Naive thymus-derived CD4-positive, alpha-beta T cell (primary cell): ENCODE measurements at regions not wholly inside any gene's neighbourhood (a gene's known extent, or its start where the extent isn't known, plus 50 kb on each side); places are given as distances from the start of the nearest gene placed in this dataset.

Experiments
- ATAC-seq: fragments of 150-1000 bp; cut with Tn5 transposase; 2 replicates; pipeline ENCODE4 v1.10.0; 2021; ENCODE audit warnings: mild to moderate bottlenecking, moderate library complexity
- CTCF ChIA-PET: fragments of 350-600 bp; sonication (Branson Sonifier 250); formaldehyde crosslinking; loops from one replicate; lab custom pipeline; 2021; ENCODE audit warnings: antibody characterized with exemption; lab: Charles Lee
- POLR2A ChIA-PET: fragments of 350-600 bp; sonication (Branson Sonifier 250); formaldehyde crosslinking; loops from one replicate; lab custom pipeline; 2021; ENCODE audit warnings: antibody characterized with exemption, inconsistent platforms; lab: Charles Lee
- DNase-seq, 9 donors: peaks; one replicate each; pipeline versions ENCODE4 v3.0.0 to v3.0.0-alpha.2; 2020 to 2022; ENCODE audit warnings: mixed read lengths in 1 of 9
- H3K27ac ChIP-seq: one replicate; pipeline ENCODE4 v1.7.0; 2013; ENCODE audit warnings: mild to moderate bottlenecking, low read depth, low read length, moderate library complexity
- H3K27me3 ChIP-seq, 2 donors: one replicate each; pipeline ENCODE4 v1.7.0; 2013; ENCODE audit warnings: low read length in 2 of 2, mild to moderate bottlenecking in 2 of 2, moderate library complexity in 2 of 2; ENCODE audit not compliant: control insufficient read depth in 2 of 2, insufficient read depth in 2 of 2
- H3K36me3 ChIP-seq, 3 experiments: 1 replicate in 2 of 3; 2 replicates in 1 of 3; pipeline ENCODE4 v1.7.0; 2013; ENCODE audit warnings: low read length in 3 of 3, mild to moderate bottlenecking in 3 of 3, moderate library complexity in 1 of 3; ENCODE audit not compliant: insufficient read depth in 3 of 3, control insufficient read depth in 2 of 3
- H3K4me1 ChIP-seq, 2 donors: one replicate each; pipeline ENCODE4 v1.7.0; 2013; ENCODE audit warnings: low read length in 2 of 2, mild to moderate bottlenecking in 2 of 2, moderate library complexity in 1 of 2; ENCODE audit not compliant: control insufficient read depth in 2 of 2, insufficient read depth in 2 of 2
- H3K4me3 ChIP-seq: 2 replicates; pipeline ENCODE4 v1.7.0; 2013; ENCODE audit warnings: mild to moderate bottlenecking, low read length
- H3K9me3 ChIP-seq, 3 experiments: 1 replicate in 2 of 3; 2 replicates in 1 of 3; pipeline ENCODE4 v1.7.0; 2013; ENCODE audit warnings: low read length in 3 of 3; ENCODE audit not compliant: control insufficient read depth in 2 of 3
- H3K27ac Mint-ChIP-seq, 9 donors: one replicate each; pipeline ENCODE4 v1.8.0; 2020 to 2022; ENCODE audit warnings: mixed read lengths in 9 of 9, mild to moderate bottlenecking in 8 of 9, moderate library complexity in 5 of 9, inconsistent platforms in 2 of 9
- H3K27me3 Mint-ChIP-seq, 5 donors: one replicate each; pipeline ENCODE4 v1.8.0; 2021 to 2022; ENCODE audit warnings: mixed read lengths in 5 of 5, mild to moderate bottlenecking in 1 of 5
- H3K36me3 Mint-ChIP-seq, 5 donors: one replicate each; pipeline ENCODE4 v1.8.0; 2020 to 2022; ENCODE audit warnings: mixed read lengths in 5 of 5, mild to moderate bottlenecking in 3 of 5, inconsistent platforms in 1 of 5
- H3K4me1 Mint-ChIP-seq, 7 donors: one replicate each; pipeline ENCODE4 v1.8.0; 2020 to 2022; ENCODE audit warnings: mixed read lengths in 7 of 7, mild to moderate bottlenecking in 3 of 7, inconsistent platforms in 1 of 7
- H3K4me3 Mint-ChIP-seq, 10 donors: one replicate each; pipeline ENCODE4 v1.8.0; 2020 to 2022; ENCODE audit warnings: mild to moderate bottlenecking in 10 of 10, mixed read lengths in 10 of 10, moderate library complexity in 6 of 10, inconsistent platforms in 2 of 10
- H3K9me3 Mint-ChIP-seq, 11 donors: one replicate each; pipeline ENCODE4 v1.8.0; 2020 to 2022; ENCODE audit warnings: mixed read lengths in 11 of 11, mild to moderate bottlenecking in 4 of 11, inconsistent platforms in 1 of 11, moderate library complexity in 1 of 11
- intact Hi-C, 2 donors: fragments of 100-400 bp; cut with micrococcal nuclease; formaldehyde crosslinking; loops; one replicate each; pipeline ENCODE4 v1.15.1; 2023

- Histone ChIP-seq H3K9me3 (no peaks in the 10 kb centered on the region), H3K4me1 (no peaks in the 10 kb centered on the region), H3K27ac (no peak overlapping the region), H3K27me3 (no peaks in the 10 kb centered on the region), H3K4me3 (no peak overlapping the region), H3K36me3 (no peaks in the 10 kb centered on the region)
- ATAC-seq (no peak), DNase-seq (no peak)
- peaks cover 0 to 4% (median 0%) of the 10 kb centered on the region in 5 donors for H3K27me3 Mint-ChIP-seq
- no peak overlapping the region for H3K4me3 Mint-ChIP-seq
- H3K36me3 Mint-ChIP-seq, result no peaks in the 10 kb centered on the region
- CTCF ChIA-PET, result no interaction called here
- intact Hi-C loops, result no loop called here
- H3K4me1 Mint-ChIP-seq, result no peaks in the 10 kb centered on the region
- H3K27ac Mint-ChIP-seq, result no peak overlapping the region
- POLR2A ChIA-PET, result no interaction called here
- H3K9me3 Mint-ChIP-seq, result no peaks in the 10 kb centered on the region
These were observed 106.7 kb downstream of the FAM174A start for GRCh38 chr5:100641833-100642232.

GRCh38 chr5:100643473-100643872 lies 108.3 kb downstream of the FAM174A start:
- no peaks in the 10 kb centered on the region for H3K4me1 ChIP-seq
- ATAC-seq, result no peak
- H3K27me3 ChIP-seq, result no peaks in the 10 kb centered on the region
- Mint-ChIP-seq H3K4me3 (no peak overlapping the region), H3K27me3 (peaks cover 0 to 4% (median 0%) of the 10 kb centered on the region in 5 donors), H3K9me3 (no peaks in the 10 kb centered on the region), H3K4me1 (peaks cover 0 to 11% (median 3%) of the 10 kb centered on the region in 7 donors), H3K27ac (no peak overlapping the region), H3K36me3 (no peaks in the 10 kb centered on the region)
- no peak overlapping the region for H3K4me3 ChIP-seq
- CTCF ChIA-PET, result no interaction called here
- intact Hi-C loops, result no loop called here
- POLR2A ChIA-PET, result no interaction called here
- H3K36me3 ChIP-seq, result no peaks in the 10 kb centered on the region
- no peaks in the 10 kb centered on the region for H3K9me3 ChIP-seq
- no peak overlapping the region for H3K27ac ChIP-seq
- DNase-seq, result no peak

GRCh38 chr5:100644185-100644584 lies 109.0 kb downstream of the FAM174A start:
- Mint-ChIP-seq H3K36me3 (no peaks in the 10 kb centered on the region), H3K27ac (no peak overlapping the region), H3K27me3 (peaks cover 0 to 4% (median 0%) of the 10 kb centered on the region in 5 donors), H3K4me3 (no peak overlapping the region), H3K9me3 (no peaks in the 10 kb centered on the region), H3K4me1 (peaks cover 0 to 11% (median 3%) of the 10 kb centered on the region in 7 donors)
- DNase-seq (no peak), ATAC-seq (no peak)
- POLR2A ChIA-PET, result no interaction called here
- Histone ChIP-seq H3K36me3 (no peaks in the 10 kb centered on the region), H3K4me3 (no peak overlapping the region), H3K9me3 (no peaks in the 10 kb centered on the region), H3K4me1 (no peaks in the 10 kb centered on the region), H3K27ac (no peak overlapping the region), H3K27me3 (no peaks in the 10 kb centered on the region)
- CTCF ChIA-PET, result interaction anchor here (0.6 kb wide), 1 partner anchor 635 kb away, joined by 3 read pairs; no protein-coding TSS in a partner anchor
- intact Hi-C loops, result no loop called here

GRCh38 chr5:100644776-100645175 lies 109.6 kb downstream of the FAM174A start:
- DNase-seq, result no peak

GRCh38 chr5:100646011-100646410 lies 110.8 kb downstream of the FAM174A start:
- Mint-ChIP-seq H3K9me3 (no peaks in the 10 kb centered on the region), H3K36me3 (no peaks in the 10 kb centered on the region), H3K4me1 (peaks cover 0 to 11% (median 3%) of the 10 kb centered on the region in 7 donors), H3K27ac (no peak overlapping the region), H3K27me3 (peaks cover 0 to 7% (median 0%) of the 10 kb centered on the region in 5 donors), H3K4me3 (no peak overlapping the region)
- ATAC-seq (no peak), DNase-seq (no peak)
- no peaks in the 10 kb centered on the region for H3K36me3 ChIP-seq
- ChIA-PET POLR2A (no interaction called here), CTCF (no interaction called here)
- H3K27me3 ChIP-seq, result no peaks in the 10 kb centered on the region
- intact Hi-C loops, result no loop called here
- H3K9me3 ChIP-seq, result no peaks in the 10 kb centered on the region
- H3K4me3 ChIP-seq, result no peak overlapping the region
- no peaks in the 10 kb centered on the region for H3K4me1 ChIP-seq
- no peak overlapping the region for H3K27ac ChIP-seq

More at GRCh38 chr5:100644776-100645175, 109.6 kb downstream of the FAM174A start:
- Mint-ChIP-seq H3K27ac (no peak overlapping the region), H3K9me3 (no peaks in the 10 kb centered on the region), H3K36me3 (no peaks in the 10 kb centered on the region), H3K27me3 (peaks cover 0 to 4% (median 0%) of the 10 kb centered on the region in 5 donors), H3K4me3 (no peak overlapping the region), H3K4me1 (peaks cover 0 to 11% (median 3%) of the 10 kb centered on the region in 7 donors)
- ChIA-PET CTCF (interaction anchor here (0.6 kb wide), 1 partner anchor 635 kb away, joined by 3 read pairs; no protein-coding TSS in a partner anchor), POLR2A (no interaction called here)
- Histone ChIP-seq H3K27ac (no peak overlapping the region), H3K36me3 (no peaks in the 10 kb centered on the region), H3K4me3 (no peak overlapping the region), H3K9me3 (no peaks in the 10 kb centered on the region), H3K4me1 (no peaks in the 10 kb centered on the region), H3K27me3 (no peaks in the 10 kb centered on the region)
- intact Hi-C loops, result no loop called here
- no peak for ATAC-seq

GRCh38 chr5:100646691-100647090 lies 111.5 kb downstream of the FAM174A start:
- Histone ChIP-seq H3K9me3 (no peaks in the 10 kb centered on the region), H3K4me1 (no peaks in the 10 kb centered on the region), H3K36me3 (no peaks in the 10 kb centered on the region), H3K27me3 (no peaks in the 10 kb centered on the region), H3K27ac (no peak overlapping the region), H3K4me3 (no peak overlapping the region)
- DNase-seq, result no peak
- Mint-ChIP-seq H3K36me3 (no peaks in the 10 kb centered on the region), H3K4me3 (no peak overlapping the region), H3K4me1 (peaks cover 0 to 11% (median 3%) of the 10 kb centered on the region in 7 donors), H3K27me3 (peaks cover 0 to 10% (median 0%) of the 10 kb centered on the region in 5 donors), H3K9me3 (no peaks in the 10 kb centered on the region), H3K27ac (no peak overlapping the region)
- CTCF ChIA-PET, result no interaction called here
- intact Hi-C loops, result no loop called here
- POLR2A ChIA-PET, result no interaction called here
- no peak for ATAC-seq

GRCh38 chr5:100647461-100648230 lies 112.5 kb downstream of the FAM174A start:
- no peak overlapping the region for H3K27ac ChIP-seq
- H3K4me3 Mint-ChIP-seq, result peak overlapping the region in 3 of 10 donors; percentile 6 to 26 (median 15)
- H3K4me1 Mint-ChIP-seq, result peaks cover 0 to 11% (median 3%) of the 10 kb centered on the region in 7 donors
- intact Hi-C loops, result no loop called here
- no peaks in the 10 kb centered on the region for H3K36me3 Mint-ChIP-seq
- H3K9me3 ChIP-seq, result no peaks in the 10 kb centered on the region
- H3K27me3 ChIP-seq, result no peaks in the 10 kb centered on the region
- H3K9me3 Mint-ChIP-seq, result no peaks in the 10 kb centered on the region
- H3K36me3 ChIP-seq, result no peaks in the 10 kb centered on the region
- DNase-seq (peak in 1 of 9 donors; percentile 9), ATAC-seq (no peak)
- POLR2A ChIA-PET, result no interaction called here
- H3K27me3 Mint-ChIP-seq, result peaks cover 0 to 13% (median 0%) of the 10 kb centered on the region in 5 donors
- peak overlapping the region in 1 of 9 donors; percentile 67 for H3K27ac Mint-ChIP-seq
- CTCF ChIA-PET, result no interaction called here
- H3K4me3 ChIP-seq, result no peak overlapping the region
- H3K4me1 ChIP-seq, result no peaks in the 10 kb centered on the region
